Fibroblast of pulmonary artery (primary cell): ENCODE measurements at regions not wholly inside any gene's neighbourhood (a gene's known extent, or its start where the extent isn't known, plus 50 kb on each side); places are given as distances from the start of the nearest gene placed in this dataset.

Experiments used
- DNase-seq: peaks from one replicate; pipeline ENCODE4 v3.0.0-alpha.2; 2010; ENCODE audit warnings: low read depth
- H3K4me3 ChIP-seq: replicated peaks from 2 replicates; pipeline ENCODE4 v1.5.1; 2011; ENCODE audit warnings: low read depth, mild to moderate bottlenecking, control low read depth, low read length, moderate library complexity
- TF ChIP-seq, protein P1 (sequence below): IDR thresholded peaks from 2 replicates; pipeline ENCODE4 v1.5.1; 2011; ENCODE audit warnings: mild to moderate bottlenecking, control low read depth, low read length, inconsistent platforms; ENCODE audit errors: missing control alignments

- H3K4me3 ChIP-seq = no peak overlapping the region
- TF ChIP-seq, protein P1, sequence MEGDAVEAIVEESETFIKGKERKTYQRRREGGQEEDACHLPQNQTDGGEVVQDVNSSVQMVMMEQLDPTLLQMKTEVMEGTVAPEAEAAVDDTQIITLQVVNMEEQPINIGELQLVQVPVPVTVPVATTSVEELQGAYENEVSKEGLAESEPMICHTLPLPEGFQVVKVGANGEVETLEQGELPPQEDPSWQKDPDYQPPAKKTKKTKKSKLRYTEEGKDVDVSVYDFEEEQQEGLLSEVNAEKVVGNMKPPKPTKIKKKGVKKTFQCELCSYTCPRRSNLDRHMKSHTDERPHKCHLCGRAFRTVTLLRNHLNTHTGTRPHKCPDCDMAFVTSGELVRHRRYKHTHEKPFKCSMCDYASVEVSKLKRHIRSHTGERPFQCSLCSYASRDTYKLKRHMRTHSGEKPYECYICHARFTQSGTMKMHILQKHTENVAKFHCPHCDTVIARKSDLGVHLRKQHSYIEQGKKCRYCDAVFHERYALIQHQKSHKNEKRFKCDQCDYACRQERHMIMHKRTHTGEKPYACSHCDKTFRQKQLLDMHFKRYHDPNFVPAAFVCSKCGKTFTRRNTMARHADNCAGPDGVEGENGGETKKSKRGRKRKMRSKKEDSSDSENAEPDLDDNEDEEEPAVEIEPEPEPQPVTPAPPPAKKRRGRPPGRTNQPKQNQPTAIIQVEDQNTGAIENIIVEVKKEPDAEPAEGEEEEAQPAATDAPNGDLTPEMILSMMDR = peak; percentile 36
- peak; percentile 13 for DNase-seq
Observed at GRCh38 chr5:103464835-103465484, 97.6 kb downstream of the NUDT12 start.

- H3K4me3 ChIP-seq = no peak overlapping the region
- DNase-seq = no peak
- TF ChIP-seq, protein P1 = no peak
Observed at GRCh38 chr5:103463261-103463660, 99.3 kb downstream of the NUDT12 start.

DNA sequence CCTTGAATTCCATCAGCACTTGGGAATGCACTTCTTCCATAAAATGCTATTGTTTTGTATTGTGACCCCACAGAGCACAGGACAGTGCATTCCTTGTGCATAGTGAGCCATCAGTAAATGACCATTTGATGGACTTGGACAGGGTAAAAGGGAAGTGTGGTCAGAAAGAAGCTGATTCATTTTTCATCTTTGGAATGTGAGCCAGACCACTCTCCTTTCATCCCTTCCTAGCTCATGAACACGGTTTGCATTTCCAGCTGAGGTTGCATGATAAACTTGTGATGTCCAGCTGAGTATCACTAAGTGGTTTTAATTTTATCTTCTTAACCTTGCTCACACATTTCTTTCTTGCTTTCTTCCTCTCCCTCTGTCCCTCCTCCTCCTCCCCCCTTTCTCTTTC is 101.3 kb downstream of the NUDT12 start:
- peak; percentile 59 for DNase-seq
- TF ChIP-seq, protein P1 = no peak
- no peak overlapping the region for H3K4me3 ChIP-seq

- TF ChIP-seq, protein P1 = no peak
- DNase-seq = no peak
- H3K4me3 ChIP-seq = no peak overlapping the region
Observed at GRCh38 chr5:103458497-103459040, 104.0 kb downstream of the NUDT12 start.

GRCh38 chr5:103456476-103456875 is 106.1 kb downstream of the NUDT12 start:
- TF ChIP-seq, protein P1 = no peak
- no peak overlapping the region for H3K4me3 ChIP-seq
- no peak for DNase-seq

GRCh38 chr5:103455796-103456195 is 106.8 kb downstream of the NUDT12 start:
- no peak overlapping the region for H3K4me3 ChIP-seq
- DNase-seq = no peak
- TF ChIP-seq, protein P1 = no peak

DNA sequence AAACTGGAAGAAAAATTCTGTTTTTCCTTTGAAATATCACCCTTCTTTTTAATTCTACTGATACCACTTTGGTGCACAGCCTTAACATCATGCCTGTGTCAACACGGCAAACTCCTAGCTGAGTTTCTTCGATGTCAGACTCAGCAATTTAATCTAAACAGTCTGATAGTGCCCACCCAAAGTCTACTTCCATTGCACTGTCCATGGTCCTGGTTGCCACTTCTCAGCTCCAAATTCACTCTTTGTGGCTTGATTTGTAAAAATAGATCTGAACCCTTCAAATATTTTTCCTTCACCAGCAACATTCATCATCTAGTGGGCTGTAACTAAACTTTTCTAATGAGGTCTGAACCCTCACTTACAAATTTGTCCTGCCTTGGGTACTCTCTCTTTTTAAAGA is 107.8 kb downstream of the NUDT12 start:
- TF ChIP-seq, protein P1 = no peak
- no peak overlapping the region for H3K4me3 ChIP-seq
- DNase-seq = peak; percentile 39
